ENCODE measurements at regions not wholly inside any gene's neighbourhood (a gene's known extent, or its start where the extent isn't known, plus 50 kb on each side); places are given as distances from the start of the nearest gene placed in this dataset.

GRCh38 chr3:153094386-153094785 lies 67.6 kb upstream of the RAP2B start:
- TF ChIP-seq CTCF (IDR thresholded peaks at IDR 0.05) (no peak), POLR2A (IDR thresholded peaks at IDR 0.05) (no peak)

Data from lower leg skin (tissue), 3 donors.